Activated CD4-positive, alpha-beta T cell treated with anti-CD3 and anti-CD28 coated beads for 36 hours (primary cell): ENCODE measurements at regions not wholly inside any gene's neighbourhood (a gene's known extent, or its start where the extent isn't known, plus 50 kb on each side); places are given as distances from the start of the nearest gene placed in this dataset.

Experiments used
- ATAC-seq: fragments of 200-7000 bp; cut with Tn5 transposase; one replicate; pipeline ENCODE4 v1.10.0; 2021; ENCODE audit warnings: mild to moderate bottlenecking, moderate library complexity
- CTCF ChIA-PET: fragments of 350-600 bp; sonication (Branson Sonifier 250); formaldehyde crosslinking; loops from one replicate; lab custom pipeline; 2021; ENCODE audit warnings: antibody characterized with exemption; lab: Charles Lee
- POLR2A ChIA-PET: fragments of 350-600 bp; sonication (Branson Sonifier 250); formaldehyde crosslinking; loops from one replicate; lab custom pipeline; 2021; ENCODE audit warnings: antibody characterized with exemption, inconsistent platforms; lab: Charles Lee
- DNase-seq: peaks from one replicate; pipeline ENCODE4 v3.0.0-alpha.2; 2020
- H3K27ac Mint-ChIP-seq: one replicate; pipeline ENCODE4 v1.8.0; 2021; ENCODE audit warnings: mixed read lengths
- H3K27me3 Mint-ChIP-seq: one replicate; pipeline ENCODE4 v1.8.0; 2021; ENCODE audit warnings: mixed read lengths
- H3K36me3 Mint-ChIP-seq: one replicate; pipeline ENCODE4 v1.8.0; 2021; ENCODE audit warnings: low read depth, mixed read lengths
- H3K4me1 Mint-ChIP-seq: one replicate; pipeline ENCODE4 v1.8.0; 2021; ENCODE audit warnings: mixed read lengths
- H3K4me3 Mint-ChIP-seq: one replicate; pipeline ENCODE4 v1.8.0; 2021; ENCODE audit warnings: mild to moderate bottlenecking, moderate library complexity, mixed read lengths
- H3K9me3 Mint-ChIP-seq: one replicate; pipeline ENCODE4 v1.8.0; 2021; ENCODE audit warnings: low read depth, mixed read lengths
- intact Hi-C, 2 experiments: fragments of 100-400 bp; cut with DNase I in 1 of 2; cut with micrococcal nuclease in 1 of 2; formaldehyde crosslinking; loops; one replicate each; pipeline versions ENCODE4 v1.14.2 to v1.15.1; 2022 to 2024; cut with DNase I, micrococcal nuclease

GRCh38 chr2:187093771-187094412 is 244.9 kb upstream of the ZSWIM2 start:
- ATAC-seq (no peak), DNase-seq (no peak)
- Mint-ChIP-seq H3K36me3 (no peaks in the 10 kb centered on the region), H3K27me3 (no peaks in the 10 kb centered on the region), H3K27ac (no peak overlapping the region), H3K4me3 (no peak overlapping the region), H3K4me1 (no peaks in the 10 kb centered on the region), H3K9me3 (no peaks in the 10 kb centered on the region)
- CTCF ChIA-PET = no interaction called here
- intact Hi-C loops = no loop called here
- POLR2A ChIA-PET = no interaction called here

DNA sequence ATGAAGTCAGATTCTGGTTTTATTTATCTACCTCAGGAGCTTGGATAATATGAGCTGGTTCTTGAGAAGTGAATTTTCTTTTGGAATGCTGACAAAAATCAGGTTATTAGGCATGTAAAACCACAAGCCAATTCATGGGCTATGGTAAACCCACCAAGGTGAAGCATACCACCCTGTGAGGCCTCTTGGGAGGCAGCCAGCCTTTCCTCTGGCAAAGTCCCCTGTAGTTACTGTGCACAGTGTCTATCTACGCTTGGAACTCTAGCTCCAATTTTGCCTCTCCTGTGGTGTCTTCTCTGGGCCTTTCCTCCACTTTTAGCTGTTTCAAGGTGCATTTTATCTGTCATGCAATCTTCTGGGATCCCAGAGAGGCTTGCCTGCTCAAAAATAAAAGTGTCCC is 242.7 kb upstream of the ZSWIM2 start:
- Mint-ChIP-seq H3K9me3 (no peaks in the 10 kb centered on the region), H3K4me3 (no peak overlapping the region), H3K36me3 (no peaks in the 10 kb centered on the region), H3K4me1 (no peaks in the 10 kb centered on the region), H3K27me3 (no peaks in the 10 kb centered on the region), H3K27ac (no peak overlapping the region)
- ATAC-seq (no peak), DNase-seq (no peak)
- POLR2A ChIA-PET = no interaction called here
- intact Hi-C loops = no loop called here
- CTCF ChIA-PET = no interaction called here

DNA sequence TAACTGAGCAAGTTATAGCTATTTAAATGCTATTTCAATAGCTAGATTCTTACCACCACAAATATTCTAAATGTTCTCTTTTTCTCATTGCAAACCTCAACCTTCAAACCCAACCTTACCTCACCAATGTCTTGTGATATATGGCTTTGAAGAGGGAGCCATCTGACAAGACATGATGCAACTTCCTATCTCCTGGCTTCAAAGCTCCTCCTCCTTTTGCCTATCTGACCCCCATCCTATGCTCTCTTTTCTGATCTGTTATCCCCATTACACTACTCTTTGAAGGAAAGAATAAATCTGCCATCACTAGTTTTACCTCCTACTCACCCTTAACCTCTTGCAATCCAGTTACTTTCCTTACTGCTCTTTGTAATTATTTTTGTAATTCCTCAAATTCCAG is 235.6 kb upstream of the ZSWIM2 start:
- intact Hi-C loops = no loop called here
- Mint-ChIP-seq H3K36me3 (no peaks in the 10 kb centered on the region), H3K27me3 (no peaks in the 10 kb centered on the region), H3K9me3 (no peaks in the 10 kb centered on the region), H3K4me3 (no peak overlapping the region), H3K27ac (no peak overlapping the region), H3K4me1 (no peaks in the 10 kb centered on the region)
- ChIA-PET CTCF (interaction anchor here (0.6 kb wide), 1 partner anchor 17 kb away, joined by 3 read pairs; no protein-coding TSS in a partner anchor), POLR2A (no interaction called here)
- no peak for ATAC-seq
- no peak for DNase-seq

DNA sequence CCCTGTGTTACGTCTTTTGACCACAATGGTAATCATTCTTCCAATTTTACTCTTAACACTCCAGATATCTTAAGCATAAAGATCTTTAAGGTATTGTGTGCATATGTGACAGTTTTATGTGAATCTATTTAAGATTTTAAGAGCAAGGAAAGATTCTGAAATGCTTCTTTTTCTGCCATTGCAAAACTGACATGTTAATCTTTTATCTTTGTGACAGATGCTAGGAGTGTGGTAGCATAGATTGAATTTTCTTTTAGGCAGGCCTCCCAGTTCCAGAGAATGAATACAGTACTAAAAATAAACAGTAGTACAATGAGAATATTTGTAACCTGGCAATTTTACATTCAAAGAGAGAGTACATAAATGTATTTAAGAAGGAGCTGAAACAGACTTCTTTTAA is 232.5 kb upstream of the ZSWIM2 start:
- intact Hi-C loops = no loop called here
- ATAC-seq = no peak
- no peak overlapping the region for H3K4me3 Mint-ChIP-seq
- DNase-seq = no peak
- no peaks in the 10 kb centered on the region for H3K36me3 Mint-ChIP-seq
- no peak overlapping the region for H3K27ac Mint-ChIP-seq
- no peaks in the 10 kb centered on the region for H3K4me1 Mint-ChIP-seq
- ChIA-PET POLR2A (no interaction called here), CTCF (no interaction called here)
- no peaks in the 10 kb centered on the region for H3K9me3 Mint-ChIP-seq
- no peaks in the 10 kb centered on the region for H3K27me3 Mint-ChIP-seq

DNA sequence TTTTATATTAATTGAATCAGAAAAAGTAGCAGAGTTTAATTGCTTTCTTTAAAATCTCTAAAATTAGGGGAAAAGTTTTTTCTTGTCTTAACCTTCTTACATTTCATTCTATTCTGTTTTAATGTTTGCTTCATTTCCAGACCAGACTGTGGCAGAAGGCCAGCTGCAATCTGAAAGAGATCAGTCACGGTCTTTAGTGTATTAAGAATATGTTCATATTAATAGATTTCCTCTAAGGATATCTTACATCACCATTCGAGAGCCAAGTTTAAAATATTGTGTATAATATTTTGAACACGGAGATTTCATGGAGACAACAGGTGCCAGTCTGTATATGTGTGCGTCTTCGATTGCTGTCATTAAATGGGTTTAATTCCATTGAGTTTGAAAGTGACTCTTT is 230.9 kb upstream of the ZSWIM2 start:
- ChIA-PET CTCF (no interaction called here), POLR2A (no interaction called here)
- ATAC-seq = no peak
- Mint-ChIP-seq H3K9me3 (no peaks in the 10 kb centered on the region), H3K4me1 (no peaks in the 10 kb centered on the region), H3K36me3 (no peaks in the 10 kb centered on the region), H3K27ac (no peak overlapping the region), H3K4me3 (no peak overlapping the region), H3K27me3 (no peaks in the 10 kb centered on the region)
- intact Hi-C loops = no loop called here
- no peak for DNase-seq

- Mint-ChIP-seq H3K4me1 (no peaks in the 10 kb centered on the region), H3K36me3 (no peaks in the 10 kb centered on the region), H3K4me3 (no peak overlapping the region), H3K9me3 (no peaks in the 10 kb centered on the region), H3K27me3 (no peaks in the 10 kb centered on the region), H3K27ac (no peak overlapping the region)
- intact Hi-C loops = no loop called here
- ChIA-PET CTCF (no interaction called here), POLR2A (no interaction called here)
- ATAC-seq (no peak), DNase-seq (no peak)
Observed at GRCh38 chr2:187078297-187078696, 229.3 kb upstream of the ZSWIM2 start.

DNA sequence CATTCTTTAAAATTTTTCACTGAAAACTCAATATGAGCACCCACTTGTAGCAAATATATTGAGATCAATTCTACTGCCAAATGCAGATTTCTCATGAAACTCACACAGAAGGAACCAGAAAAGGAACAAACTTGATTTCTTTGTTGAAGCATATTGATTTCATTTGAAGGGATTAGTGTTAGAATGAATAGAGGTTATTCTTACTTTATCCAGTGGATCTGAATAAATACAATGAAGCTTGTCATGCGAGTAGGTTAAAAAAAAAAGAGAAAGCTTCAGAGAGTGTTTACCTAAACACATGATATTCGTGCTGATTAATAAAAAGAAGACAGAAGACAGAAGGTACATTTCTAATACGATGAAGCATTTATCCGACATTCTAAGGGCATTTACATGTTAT is 226.7 kb upstream of the ZSWIM2 start:
- ATAC-seq (no peak), DNase-seq (no peak)
- Mint-ChIP-seq H3K4me3 (no peak overlapping the region), H3K36me3 (no peaks in the 10 kb centered on the region), H3K27ac (no peak overlapping the region), H3K4me1 (no peaks in the 10 kb centered on the region), H3K27me3 (no peaks in the 10 kb centered on the region), H3K9me3 (no peaks in the 10 kb centered on the region)
- POLR2A ChIA-PET = no interaction called here
- intact Hi-C loops = no loop called here
- CTCF ChIA-PET = no interaction called here

DNA sequence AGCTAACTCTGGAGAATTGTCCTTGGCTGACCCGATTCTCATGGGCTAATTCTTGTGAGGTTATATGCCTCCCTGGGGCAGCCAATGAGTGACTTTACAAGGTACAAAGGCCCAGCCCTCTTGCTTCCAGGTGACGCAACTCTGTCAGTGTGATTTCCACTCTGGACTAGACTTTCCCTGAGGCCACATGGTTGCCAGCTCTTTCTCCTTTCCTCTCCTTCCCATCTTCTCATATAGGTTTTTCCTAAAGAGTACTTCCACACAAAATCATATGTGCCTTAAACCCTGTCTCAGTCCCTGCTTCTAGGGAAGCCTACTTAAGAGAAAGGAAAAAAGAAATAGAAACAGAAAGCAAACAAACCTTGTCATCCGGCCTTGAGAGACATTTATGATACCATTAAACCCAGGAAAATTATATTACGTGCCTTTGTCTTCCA is 226.2 kb upstream of the ZSWIM2 start:
- intact Hi-C loops = no loop called here
- ChIA-PET CTCF (no interaction called here), POLR2A (no interaction called here)
- DNase-seq = no peak
- no peaks in the 10 kb centered on the region for H3K9me3 Mint-ChIP-seq
- no peak overlapping the region for H3K4me3 Mint-ChIP-seq
- ATAC-seq = no peak
- H3K4me1 Mint-ChIP-seq = no peaks in the 10 kb centered on the region
- no peaks in the 10 kb centered on the region for H3K27me3 Mint-ChIP-seq
- H3K36me3 Mint-ChIP-seq = no peaks in the 10 kb centered on the region
- no peak overlapping the region for H3K27ac Mint-ChIP-seq

DNA sequence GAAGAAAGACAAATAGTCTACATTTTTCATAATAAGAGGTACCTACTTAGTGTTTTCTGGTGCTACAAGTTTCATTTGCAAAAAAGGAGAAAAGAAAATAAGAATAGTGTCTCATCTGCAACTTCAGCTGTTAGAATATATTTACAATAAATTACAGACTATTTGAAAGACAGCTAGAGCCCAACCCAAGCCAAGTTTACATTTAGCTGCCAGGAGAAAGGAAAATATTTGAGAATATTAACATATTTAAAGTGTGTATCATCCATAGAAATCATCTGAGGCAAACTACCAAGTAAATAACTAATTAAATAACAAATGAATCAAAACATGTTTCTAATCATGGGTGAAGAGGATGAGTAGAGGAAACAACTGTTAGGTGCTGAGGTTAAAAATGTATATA is 209.2 kb upstream of the ZSWIM2 start:
- H3K4me3 Mint-ChIP-seq = no peak overlapping the region
- peaks cover 4% of the 10 kb centered on the region for H3K9me3 Mint-ChIP-seq
- intact Hi-C loops = no loop called here

GRCh38 chr2:187057466-187057865 is 208.5 kb upstream of the ZSWIM2 start:
- ChIA-PET CTCF (no interaction called here), POLR2A (no interaction called here)
- H3K27ac Mint-ChIP-seq = no peak overlapping the region
- H3K9me3 Mint-ChIP-seq = peaks cover 4% of the 10 kb centered on the region
- no peaks in the 10 kb centered on the region for H3K27me3 Mint-ChIP-seq
- ATAC-seq (no peak), DNase-seq (no peak)
- intact Hi-C loops = no loop called here
- H3K36me3 Mint-ChIP-seq = no peaks in the 10 kb centered on the region
- no peaks in the 10 kb centered on the region for H3K4me1 Mint-ChIP-seq
- no peak overlapping the region for H3K4me3 Mint-ChIP-seq

More for the DNA sequence above, 209.2 kb upstream of the ZSWIM2 start:
- ATAC-seq (no peak), DNase-seq (no peak)
- Mint-ChIP-seq H3K27me3 (no peaks in the 10 kb centered on the region), H3K4me1 (no peaks in the 10 kb centered on the region), H3K36me3 (no peaks in the 10 kb centered on the region), H3K27ac (no peak overlapping the region)
- CTCF ChIA-PET = no interaction called here
- POLR2A ChIA-PET = no interaction called here

- ChIA-PET CTCF (interaction anchor here (0.6 kb wide), 1 partner anchor 1193 kb away, joined by 6 read pairs; no protein-coding TSS in a partner anchor), POLR2A (no interaction called here)
- H3K4me1 Mint-ChIP-seq = no peaks in the 10 kb centered on the region
- H3K36me3 Mint-ChIP-seq = no peaks in the 10 kb centered on the region
- H3K9me3 Mint-ChIP-seq = peaks cover 4% of the 10 kb centered on the region
- intact Hi-C loops = no loop called here
- H3K27ac Mint-ChIP-seq = no peak overlapping the region
- no peak for DNase-seq
- no peaks in the 10 kb centered on the region for H3K27me3 Mint-ChIP-seq
- H3K4me3 Mint-ChIP-seq = no peak overlapping the region
- ATAC-seq = no peak
Observed at GRCh38 chr2:187056416-187057334, 207.7 kb upstream of the ZSWIM2 start.

- H3K9me3 Mint-ChIP-seq = peaks cover 4% of the 10 kb centered on the region
Observed at GRCh38 chr2:187055463-187055862, 206.5 kb upstream of the ZSWIM2 start.

More at GRCh38 chr2:187055463-187055862, 206.5 kb upstream of the ZSWIM2 start:
- no peaks in the 10 kb centered on the region for H3K27me3 Mint-ChIP-seq
- H3K4me3 Mint-ChIP-seq = no peak overlapping the region
- ChIA-PET CTCF (no interaction called here), POLR2A (no interaction called here)
- no peaks in the 10 kb centered on the region for H3K36me3 Mint-ChIP-seq
- H3K27ac Mint-ChIP-seq = no peak overlapping the region
- DNase-seq = no peak
- no peaks in the 10 kb centered on the region for H3K4me1 Mint-ChIP-seq
- ATAC-seq = no peak
- intact Hi-C loops = no loop called here
